SK-N-SH treated with all-trans-retinoic acid at 6 μM for 48 hours (cell line): ENCODE measurements at regions not wholly inside any gene's neighbourhood (a gene's known extent, or its start where the extent isn't known, plus 50 kb on each side); places are given as distances from the start of the nearest gene placed in this dataset.
"Not testable (repeated sequence)": the region's sequence is repeated elsewhere in the genome, so short reads cannot be mapped to it uniquely, and the experiment has no call there.

Source experiments
- ATAC-seq: fragments of 200-7000 bp; cut with Tn5 transposase; 3 replicates; pipeline ENCODE4 v1.9.1; 2020; ENCODE audit warnings: mild to moderate bottlenecking, moderate library complexity
- ARNTL ChIP-seq: fragments of 450-650 bp; formaldehyde crosslinking; IDR thresholded peaks from 2 replicates; pipeline ENCODE4 v1.5.0; 2020; ENCODE audit warnings: low read depth, mild to moderate bottlenecking, moderate library complexity, borderline replicate concordance
- BACH2 ChIP-seq: fragments of 250-450 bp; sonication (Bioruptor Pico); IDR thresholded peaks from 2 replicates; pipeline ENCODE4 v1.9.0; 2021; ENCODE audit warnings: mild to moderate bottlenecking, borderline replicate concordance
- CREB5 ChIP-seq: fragments of 250-450 bp; sonication (Bioruptor Pico); IDR thresholded peaks from 2 replicates; pipeline ENCODE4 v1.5.1; 2020; ENCODE audit warnings: low read depth, mild to moderate bottlenecking, moderate library complexity
- CSDC2 ChIP-seq: fragments of 250-450 bp; sonication (Bioruptor Pico); IDR thresholded peaks from 2 replicates; pipeline ENCODE4 v1.5.0; 2020; ENCODE audit warnings: mild to moderate bottlenecking, moderate library complexity
- CSRNP3 ChIP-seq: fragments of 250-450 bp; sonication (Bioruptor Pico); IDR thresholded peaks from 2 replicates; pipeline ENCODE4 v1.5.1; 2021; ENCODE audit warnings: mild to moderate bottlenecking, moderate library complexity
- ESRRG ChIP-seq: fragments of 250-450 bp; sonication (Bioruptor Pico); IDR thresholded peaks from 2 replicates; pipeline ENCODE4 v1.6.1; 2021; ENCODE audit warnings: mild to moderate bottlenecking
- GLIS3 ChIP-seq: fragments of 250-450 bp; sonication (Bioruptor Pico); IDR thresholded peaks from 2 replicates; pipeline ENCODE4 v1.5.0; 2020; ENCODE audit warnings: mild to moderate bottlenecking, moderate library complexity
- OSR1 ChIP-seq: fragments of 250-450 bp; sonication (Bioruptor Pico); IDR thresholded peaks from 2 replicates; pipeline ENCODE4 v1.8.0; 2022; ENCODE audit warnings: moderate library complexity, mild to moderate bottlenecking, inconsistent platforms
- PATZ1 ChIP-seq: fragments of 250-450 bp; sonication (Bioruptor Pico); IDR thresholded peaks from 2 replicates; pipeline ENCODE4 v1.8.0; 2020; ENCODE audit warnings: mild to moderate bottlenecking, moderate library complexity, borderline replicate concordance
- POU6F1 ChIP-seq: fragments of 250-450 bp; sonication (Bioruptor Pico); IDR thresholded peaks from 2 replicates; pipeline ENCODE4 v1.8.0; 2021; ENCODE audit warnings: low read depth, mild to moderate bottlenecking, moderate library complexity, borderline replicate concordance
- PPARA ChIP-seq: fragments of 250-450 bp; sonication (Bioruptor Pico); IDR thresholded peaks from 2 replicates; pipeline ENCODE4 v1.5.0; 2020; ENCODE audit warnings: mild to moderate bottlenecking, borderline replicate concordance
- RARB ChIP-seq: fragments of 250-450 bp; sonication (Bioruptor Pico); IDR thresholded peaks from 2 replicates; pipeline ENCODE4 v1.8.0; 2021; ENCODE audit warnings: mild to moderate bottlenecking, moderate library complexity
- TCF4 ChIP-seq: fragments of 250-450 bp; sonication (Bioruptor Pico); IDR thresholded peaks from 2 replicates; pipeline ENCODE4 v1.8.0; 2021; ENCODE audit warnings: mild to moderate bottlenecking, moderate library complexity, borderline replicate concordance
- TOX ChIP-seq: fragments of 250-450 bp; sonication (Bioruptor Pico); IDR thresholded peaks from 2 replicates; pipeline ENCODE4 v1.8.0; 2021; ENCODE audit warnings: mild to moderate bottlenecking, moderate library complexity, borderline replicate concordance
- ZC3H10 ChIP-seq: fragments of 250-450 bp; sonication (Bioruptor Pico); IDR thresholded peaks from 2 replicates; pipeline ENCODE4 v1.5.1; 2021; ENCODE audit warnings: mild to moderate bottlenecking, moderate library complexity
- ZFP3 ChIP-seq: fragments of 250-450 bp; sonication (Bioruptor Pico); IDR thresholded peaks from 2 replicates; pipeline ENCODE4 v1.5.0; 2020; ENCODE audit warnings: mild to moderate bottlenecking, moderate library complexity
- ZFP30 ChIP-seq: fragments of 450-650 bp; formaldehyde crosslinking; IDR thresholded peaks from 2 replicates; pipeline ENCODE4 v1.5.0; 2022; ENCODE audit warnings: mild to moderate bottlenecking, moderate library complexity
- ZNF565 ChIP-seq: fragments of 450-650 bp; formaldehyde crosslinking; conservative IDR thresholded peaks from 2 replicates; pipeline ENCODE4 v1.5.0; 2020; ENCODE audit warnings: low read depth, mild to moderate bottlenecking, moderate library complexity
- ZNF70 ChIP-seq: fragments of 450-650 bp; formaldehyde crosslinking; IDR thresholded peaks from 2 replicates; pipeline ENCODE4 v1.5.0; 2020; ENCODE audit warnings: mild to moderate bottlenecking, moderate library complexity
- ZNF8 ChIP-seq: fragments of 450-650 bp; formaldehyde crosslinking; IDR thresholded peaks from 2 replicates; pipeline ENCODE4 v1.5.0; 2020; ENCODE audit warnings: mild to moderate bottlenecking, moderate library complexity

GRCh38 chr17:68116211-68116610 lies 80.7 kb downstream of the KPNA2 start:
- not testable (repeated sequence) for ATAC-seq

- no peak for TF ChIP-seq ESRRG (CRISPR knock-in tag)
- no peak for TF ChIP-seq CSRNP3 (CRISPR knock-in tag)
- TF ChIP-seq CSDC2 (CRISPR knock-in tag): no peak
- TF ChIP-seq TOX (CRISPR knock-in tag): no peak
- no peak for TF ChIP-seq ZC3H10
- TF ChIP-seq OSR1: no peak
- TF ChIP-seq ZNF70 (CRISPR knock-in tag): no peak
- no peak for TF ChIP-seq RARB (CRISPR knock-in tag)
- no peak for TF ChIP-seq ZNF8 (CRISPR knock-in tag)
- TF ChIP-seq BACH2 (CRISPR knock-in tag): no peak
- TF ChIP-seq PATZ1 (CRISPR knock-in tag): no peak
- no peak for TF ChIP-seq ZFP3 (CRISPR knock-in tag)
- TF ChIP-seq TCF4 (CRISPR knock-in tag): no peak
- no peak for TF ChIP-seq POU6F1 (CRISPR knock-in tag)
- TF ChIP-seq ARNTL: no peak
- no peak for TF ChIP-seq ZFP30 (CRISPR knock-in tag)
- no peak for ATAC-seq
These were observed 87.1 kb downstream of the KPNA2 start for GRCh38 chr17:68122587-68122986.

GRCh38 chr17:68125111-68125870 lies 89.8 kb downstream of the KPNA2 start:
- TF ChIP-seq PPARA (CRISPR knock-in tag) (no peak), ESRRG (CRISPR knock-in tag) (no peak), ZNF565 (CRISPR knock-in tag) (no peak)
- TF ChIP-seq, all 23 proteins: peak for 0
- ATAC-seq: no peak

- ATAC-seq: no peak
- no peak for TF ChIP-seq PATZ1 (CRISPR knock-in tag)
- no peak for TF ChIP-seq OSR1
- no peak for TF ChIP-seq CREB5
- TF ChIP-seq ZNF70 (CRISPR knock-in tag): no peak
- no peak for TF ChIP-seq ZFP3 (CRISPR knock-in tag)
- TF ChIP-seq CSRNP3 (CRISPR knock-in tag): no peak
- no peak for TF ChIP-seq POU6F1 (CRISPR knock-in tag)
- no peak for TF ChIP-seq GLIS3 (CRISPR knock-in tag)
- no peak for TF ChIP-seq ZFP30 (CRISPR knock-in tag)
- TF ChIP-seq RARB (CRISPR knock-in tag): no peak
- no peak for TF ChIP-seq TOX (CRISPR knock-in tag)
- no peak for TF ChIP-seq TCF4 (CRISPR knock-in tag)
- no peak for TF ChIP-seq ZNF8 (CRISPR knock-in tag)
These were observed 92.4 kb downstream of the KPNA2 start for GRCh38 chr17:68127914-68128313.
